DOHH2 (cell line): ENCODE measurements at regions not wholly inside any gene's neighbourhood (a gene's known extent, or its start where the extent isn't known, plus 50 kb on each side); places are given as distances from the start of the nearest gene placed in this dataset.

Experiments used
- H3F3A ChIP-seq: fragments of 200-600 bp; sonication (generic), shearing (Covaris generic); 2 replicates; pipeline ENCODE4 v1.6.0; 2016; ENCODE audit warnings: antibody characterized with exemption, mild to moderate bottlenecking; ENCODE audit not compliant: control insufficient read depth, insufficient read depth
- H3K27ac ChIP-seq: fragments of 200-600 bp; sonication (generic); 2 replicates; pipeline ENCODE4 v1.5.1; 2014; ENCODE audit warnings: low read depth, mild to moderate bottlenecking, low read length, moderate library complexity
- H3K27me3 ChIP-seq: fragments of 200-600 bp; sonication (generic); 2 replicates; pipeline ENCODE4 v1.6.1; 2014; ENCODE audit warnings: mild to moderate bottlenecking, low read length, mixed read lengths; ENCODE audit not compliant: control insufficient read depth
- H3K36me3 ChIP-seq: fragments of 200-600 bp; sonication (generic); 2 replicates; pipeline ENCODE4 v1.6.1; 2014; ENCODE audit warnings: mild to moderate bottlenecking, low read length, moderate library complexity, mixed read lengths; ENCODE audit not compliant: control insufficient read depth
- H3K4me1 ChIP-seq: fragments of 200-600 bp; sonication (generic); 2 replicates; pipeline ENCODE4 v1.6.1; 2014; ENCODE audit warnings: mild to moderate bottlenecking, low read length, mixed read lengths; ENCODE audit not compliant: control insufficient read depth
- H3K4me2 ChIP-seq: fragments of 200-600 bp; sonication (generic); 2 replicates; pipeline ENCODE4 v1.6.0; 2014; ENCODE audit warnings: mild to moderate bottlenecking, low read length, moderate library complexity
- H3K4me3 ChIP-seq: fragments of 200-600 bp; sonication (generic); 2 replicates; pipeline ENCODE4 v1.5.1; 2014; ENCODE audit warnings: mild to moderate bottlenecking, low read length, mixed read lengths
- H3K79me2 ChIP-seq: fragments of 200-600 bp; sonication (generic); 2 replicates; pipeline ENCODE4 v1.6.1; 2014; ENCODE audit warnings: mild to moderate bottlenecking, low read length, mixed read lengths; ENCODE audit not compliant: control insufficient read depth
- H3K9me2 ChIP-seq: fragments of 200-600 bp; sonication (generic); replicated peaks from 2 replicates; pipeline ENCODE4 v1.6.1; 2014; ENCODE audit warnings: mild to moderate bottlenecking, low read length, mixed read lengths; ENCODE audit not compliant: control insufficient read depth
- H3K9me3 ChIP-seq: fragments of 200-600 bp; sonication (generic); 2 replicates; pipeline ENCODE4 v1.6.1; 2014; ENCODE audit warnings: antibody characterized with exemption, low read length, mixed read lengths; ENCODE audit not compliant: control insufficient read depth, insufficient read depth
- H4K20me1 ChIP-seq: fragments of 200-600 bp; sonication (generic); 2 replicates; pipeline ENCODE4 v1.6.0; 2014; ENCODE audit warnings: low read depth, mild to moderate bottlenecking, antibody characterized with exemption, low read length, moderate library complexity; ENCODE audit not compliant: control insufficient read depth, insufficient read depth
- CTCF ChIP-seq: fragments of 200-600 bp; sonication (generic); IDR thresholded peaks from one replicate; pipeline ENCODE4 v1.5.1; 2014; ENCODE audit warnings: antibody characterized with exemption, mild to moderate bottlenecking, low read depth, low read length; ENCODE audit not compliant: poor library complexity, severe bottlenecking
- EZH2phosphoT487 ChIP-seq: fragments of 200-600 bp; sonication (generic); IDR thresholded peaks from 2 replicates; pipeline ENCODE4 v1.6.1; 2017; ENCODE audit warnings: borderline replicate concordance, mild to moderate bottlenecking, antibody characterized with exemption, low read length, moderate library complexity, mixed read lengths

GRCh38 chr10:85231534-85232270, 903.3 kb downstream of the CCSER2 start:
- no peak overlapping the region for H3K27ac ChIP-seq

GRCh38 chr10:85235258-85235657, 906.9 kb downstream of the CCSER2 start:
- Histone ChIP-seq H3K9me2 (no peaks in the 10 kb centered on the region), H3K27ac (no peak overlapping the region), H3K27me3 (no peaks in the 10 kb centered on the region), H3K9me3 (no peaks in the 10 kb centered on the region), H4K20me1 (no peaks in the 10 kb centered on the region), H3K4me3 (no peak overlapping the region), H3K36me3 (no peaks in the 10 kb centered on the region), H3K4me1 (no peaks in the 10 kb centered on the region), H3F3A (no peaks in the 10 kb centered on the region), H3K4me2 (no peak overlapping the region), H3K79me2 (no peaks in the 10 kb centered on the region)
- TF ChIP-seq EZH2phosphoT487, result no peak
- TF ChIP-seq CTCF, result no peak

More at GRCh38 chr10:85231534-85232270, 903.3 kb downstream of the CCSER2 start:
- H3K27me3 ChIP-seq, result no peaks in the 10 kb centered on the region
- no peaks in the 10 kb centered on the region for H3K4me1 ChIP-seq
- TF ChIP-seq CTCF (no peak), EZH2phosphoT487 (no peak)
- H4K20me1 ChIP-seq, result no peaks in the 10 kb centered on the region
- no peak overlapping the region for H3K4me2 ChIP-seq
- H3K9me3 ChIP-seq, result no peaks in the 10 kb centered on the region
- H3F3A ChIP-seq, result no peaks in the 10 kb centered on the region
- H3K4me3 ChIP-seq, result no peak overlapping the region
- no peaks in the 10 kb centered on the region for H3K79me2 ChIP-seq
- no peaks in the 10 kb centered on the region for H3K36me3 ChIP-seq
- H3K9me2 ChIP-seq, result no peaks in the 10 kb centered on the region

GRCh38 chr10:85238676-85239075, 910.3 kb downstream of the CCSER2 start:
- H3K27me3 ChIP-seq, result no peaks in the 10 kb centered on the region
- H4K20me1 ChIP-seq, result no peaks in the 10 kb centered on the region
- no peak overlapping the region for H3K4me2 ChIP-seq
- H3K9me3 ChIP-seq, result no peaks in the 10 kb centered on the region
- H3K9me2 ChIP-seq, result no peaks in the 10 kb centered on the region
- H3K79me2 ChIP-seq, result no peaks in the 10 kb centered on the region
- no peak overlapping the region for H3K4me3 ChIP-seq
- H3K27ac ChIP-seq, result no peak overlapping the region
- no peaks in the 10 kb centered on the region for H3K4me1 ChIP-seq
- TF ChIP-seq EZH2phosphoT487 (no peak), CTCF (no peak)
- no peaks in the 10 kb centered on the region for H3F3A ChIP-seq
- no peaks in the 10 kb centered on the region for H3K36me3 ChIP-seq
